BJ (cell line): ENCODE measurements at regions not wholly inside any gene's neighbourhood (a gene's known extent, or its start where the extent isn't known, plus 50 kb on each side); places are given as distances from the start of the nearest gene placed in this dataset.

Experiments
- CTCF ChIA-PET: fragments of 350-600 bp; formaldehyde crosslinking; extraction: SDS; loops from one replicate; lab custom pipeline; 2021; ENCODE audit warnings: antibody characterized with exemption, inconsistent platforms; lab: Yijun Ruan, JAX
- POLR2A ChIA-PET: fragments of 300-600 bp; sonication (Branson Sonifier 250); formaldehyde crosslinking; extraction: SDS; loops from one replicate; lab custom pipeline; 2021; ENCODE audit warnings: antibody characterized with exemption; lab: Charles Lee
- DNase-seq: peaks from one replicate; pipeline ENCODE4 v3.0.0-alpha.2; 2011; ENCODE audit warnings: low read depth
- H3K27me3 ChIP-seq: 2 replicates; pipeline ENCODE4 v1.6.0; 2011; ENCODE audit warnings: low read length; ENCODE audit not compliant: control insufficient read depth, insufficient read depth
- H3K36me3 ChIP-seq: 2 replicates; pipeline ENCODE4 v1.5.1; 2011; ENCODE audit warnings: low read length; ENCODE audit not compliant: control insufficient read depth, insufficient read depth
- H3K4me3 ChIP-seq: 2 replicates; pipeline ENCODE4 v1.5.1; 2011; ENCODE audit warnings: low read depth, mild to moderate bottlenecking, control low read depth, low read length
- TF ChIP-seq, protein P1 (sequence below): IDR thresholded peaks from 2 replicates; pipeline ENCODE4 v1.5.1; 2011; ENCODE audit warnings: low read depth, mild to moderate bottlenecking, control low read depth, inconsistent platforms, low read length, moderate library complexity; ENCODE audit not compliant: insufficient read depth

DNA sequence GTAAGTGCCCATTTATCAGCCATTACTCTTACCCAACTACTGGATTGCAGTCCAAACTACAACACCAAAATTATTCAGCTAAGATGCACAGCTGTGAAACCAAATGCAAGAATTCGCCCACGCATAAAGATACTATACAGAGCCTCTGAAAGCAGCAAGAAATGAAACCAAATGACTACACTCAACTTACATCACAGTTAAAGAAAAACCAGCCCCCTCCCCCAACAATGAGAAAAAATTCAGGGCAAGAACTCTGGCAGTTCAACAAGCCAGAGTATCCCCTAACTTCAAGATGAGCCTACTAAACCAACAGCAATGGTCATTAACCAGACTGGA lies 209.1 kb upstream of the VWC2 start:
- Histone ChIP-seq H3K4me3 (no peak overlapping the region), H3K27me3 (no peaks in the 10 kb centered on the region), H3K36me3 (no peaks in the 10 kb centered on the region)
- CTCF ChIA-PET: interaction anchor here (1.3 kb wide), 1 partner anchor 17 kb away, joined by 3 read pairs; no protein-coding TSS in a partner anchor
- TF ChIP-seq, protein P1, sequence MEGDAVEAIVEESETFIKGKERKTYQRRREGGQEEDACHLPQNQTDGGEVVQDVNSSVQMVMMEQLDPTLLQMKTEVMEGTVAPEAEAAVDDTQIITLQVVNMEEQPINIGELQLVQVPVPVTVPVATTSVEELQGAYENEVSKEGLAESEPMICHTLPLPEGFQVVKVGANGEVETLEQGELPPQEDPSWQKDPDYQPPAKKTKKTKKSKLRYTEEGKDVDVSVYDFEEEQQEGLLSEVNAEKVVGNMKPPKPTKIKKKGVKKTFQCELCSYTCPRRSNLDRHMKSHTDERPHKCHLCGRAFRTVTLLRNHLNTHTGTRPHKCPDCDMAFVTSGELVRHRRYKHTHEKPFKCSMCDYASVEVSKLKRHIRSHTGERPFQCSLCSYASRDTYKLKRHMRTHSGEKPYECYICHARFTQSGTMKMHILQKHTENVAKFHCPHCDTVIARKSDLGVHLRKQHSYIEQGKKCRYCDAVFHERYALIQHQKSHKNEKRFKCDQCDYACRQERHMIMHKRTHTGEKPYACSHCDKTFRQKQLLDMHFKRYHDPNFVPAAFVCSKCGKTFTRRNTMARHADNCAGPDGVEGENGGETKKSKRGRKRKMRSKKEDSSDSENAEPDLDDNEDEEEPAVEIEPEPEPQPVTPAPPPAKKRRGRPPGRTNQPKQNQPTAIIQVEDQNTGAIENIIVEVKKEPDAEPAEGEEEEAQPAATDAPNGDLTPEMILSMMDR: no peak
- POLR2A ChIA-PET: no interaction called here
- DNase-seq: no peak

DNA sequence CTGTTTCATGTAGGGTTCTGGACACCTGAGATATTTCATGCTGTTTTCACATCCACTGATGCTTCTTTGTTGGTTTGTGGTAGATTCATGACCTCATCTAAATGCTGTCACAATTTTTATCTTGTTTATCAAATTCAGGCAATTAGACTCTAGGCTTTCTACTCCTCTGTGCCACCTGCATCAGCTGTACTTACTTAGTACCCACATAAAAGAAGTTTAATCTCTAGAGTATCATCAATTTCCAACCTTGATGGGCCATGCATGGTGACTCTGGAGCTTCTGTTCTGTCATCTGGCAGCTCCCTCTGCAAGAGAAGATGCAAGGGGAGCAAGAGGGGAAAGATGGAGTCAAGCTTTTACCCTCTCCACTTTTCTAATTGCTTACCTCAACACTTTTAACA lies 195.9 kb upstream of the VWC2 start:
- H3K36me3 ChIP-seq: no peaks in the 10 kb centered on the region
- POLR2A ChIA-PET: no interaction called here
- H3K27me3 ChIP-seq: no peaks in the 10 kb centered on the region
- CTCF ChIA-PET: no interaction called here
- H3K4me3 ChIP-seq: no peak overlapping the region
- TF ChIP-seq, protein P1: no peak
- no peak for DNase-seq

DNA sequence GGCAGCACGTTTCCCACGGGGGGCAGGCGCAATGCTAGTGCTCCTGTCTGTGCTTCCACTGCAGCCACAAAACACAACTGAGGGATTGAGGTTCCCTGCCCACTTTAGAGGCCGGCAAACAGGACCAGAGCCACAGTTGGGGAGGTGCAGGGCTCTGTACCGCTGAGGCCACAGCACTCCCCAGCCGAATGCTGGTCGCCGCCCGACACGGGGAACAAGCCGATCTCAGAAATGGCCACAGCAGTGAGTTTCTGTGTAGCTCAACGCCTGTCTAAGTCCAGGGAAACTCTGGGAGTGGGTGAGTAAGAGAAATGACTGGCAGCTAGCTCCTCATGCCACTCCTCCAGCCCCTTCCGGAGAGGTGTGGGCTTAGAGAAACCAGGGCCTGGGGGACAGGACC lies 194.0 kb upstream of the VWC2 start:
- POLR2A ChIA-PET: no interaction called here

DNA sequence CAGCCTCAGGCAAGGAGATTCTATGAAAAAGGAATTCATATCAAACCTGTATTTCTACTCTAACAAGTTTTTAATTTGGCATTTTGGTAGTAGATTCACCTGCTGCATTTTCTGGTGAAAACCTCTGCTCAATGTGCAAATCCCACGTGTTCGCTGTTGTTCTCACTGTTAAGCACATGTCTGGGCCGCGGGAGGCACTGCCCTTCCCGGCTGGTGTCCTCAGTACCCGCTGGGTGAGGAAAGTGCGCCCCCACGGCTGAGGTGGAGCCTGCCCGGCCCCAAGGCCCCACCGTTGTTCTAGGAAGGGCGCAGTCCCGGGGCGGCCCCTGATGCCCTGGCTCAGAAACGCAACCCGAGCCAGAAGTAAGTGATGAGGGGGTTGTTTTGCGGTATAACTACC lies 193.4 kb upstream of the VWC2 start:
- TF ChIP-seq, protein P1: no peak
- Histone ChIP-seq H3K36me3 (no peaks in the 10 kb centered on the region), H3K27me3 (no peaks in the 10 kb centered on the region), H3K4me3 (no peak overlapping the region)
- no peak for DNase-seq
- POLR2A ChIA-PET: no interaction called here
- CTCF ChIA-PET: no interaction called here

More for the DNA sequence above, 194.0 kb upstream of the VWC2 start:
- TF ChIP-seq, protein P1: no peak
- CTCF ChIA-PET: no interaction called here
- Histone ChIP-seq H3K4me3 (no peak overlapping the region), H3K36me3 (no peaks in the 10 kb centered on the region), H3K27me3 (no peaks in the 10 kb centered on the region)
- DNase-seq: no peak

DNA sequence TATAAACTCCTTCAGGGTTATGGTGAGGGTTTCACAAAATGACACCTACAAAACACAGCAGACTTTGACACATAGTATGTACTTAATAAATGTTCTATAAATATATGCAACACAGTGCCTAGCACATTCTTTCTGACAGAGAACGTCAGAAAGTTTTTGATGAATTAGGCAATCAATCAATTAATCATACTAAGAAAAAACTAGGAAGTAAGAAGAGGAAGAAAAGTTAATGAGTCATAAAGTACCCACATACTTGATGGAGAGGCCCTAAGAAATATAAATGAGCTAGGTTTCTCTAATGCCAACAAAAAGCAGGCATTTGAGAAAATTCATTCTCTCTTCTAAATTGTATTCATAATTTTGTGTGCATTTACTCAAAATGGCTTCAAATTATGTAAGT lies 192.7 kb upstream of the VWC2 start:
- ChIA-PET POLR2A (no interaction called here), CTCF (no interaction called here)
- Histone ChIP-seq H3K36me3 (no peaks in the 10 kb centered on the region), H3K4me3 (no peak overlapping the region), H3K27me3 (no peaks in the 10 kb centered on the region)
- DNase-seq: no peak
- TF ChIP-seq, protein P1: no peak
